NCI-H748 (cell line): ENCODE measurements at regions not wholly inside any gene's neighbourhood (a gene's known extent, or its start where the extent isn't known, plus 50 kb on each side); places are given as distances from the start of the nearest gene placed in this dataset.

ENCODE experiments used
- DNase-seq: peaks from one replicate; lab custom pipeline; 2025; ENCODE audit not compliant: unreplicated experiment; lab: John Stamatoyannopoulos, UW

DNA sequence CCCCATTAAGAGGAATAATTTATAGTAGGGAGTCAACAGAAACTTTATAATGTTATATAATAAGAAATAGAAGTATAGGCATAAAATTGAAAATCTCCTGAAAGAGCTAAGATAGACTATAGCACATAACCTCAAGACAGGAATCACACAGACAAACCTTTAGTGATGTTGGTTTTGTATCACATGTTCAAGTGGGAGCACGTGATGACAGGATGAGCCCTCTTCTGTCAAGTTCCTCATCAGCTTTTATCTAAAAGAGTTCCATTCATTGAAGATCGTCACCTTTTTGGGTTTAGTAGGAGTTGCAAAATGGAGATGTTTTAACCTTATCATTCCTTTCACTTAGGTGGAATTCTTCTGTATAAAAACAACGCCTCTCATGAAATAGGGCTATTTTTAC lies 127.0 kb downstream of the MCHR2 start:
- peak; percentile 26 for DNase-seq

DNA sequence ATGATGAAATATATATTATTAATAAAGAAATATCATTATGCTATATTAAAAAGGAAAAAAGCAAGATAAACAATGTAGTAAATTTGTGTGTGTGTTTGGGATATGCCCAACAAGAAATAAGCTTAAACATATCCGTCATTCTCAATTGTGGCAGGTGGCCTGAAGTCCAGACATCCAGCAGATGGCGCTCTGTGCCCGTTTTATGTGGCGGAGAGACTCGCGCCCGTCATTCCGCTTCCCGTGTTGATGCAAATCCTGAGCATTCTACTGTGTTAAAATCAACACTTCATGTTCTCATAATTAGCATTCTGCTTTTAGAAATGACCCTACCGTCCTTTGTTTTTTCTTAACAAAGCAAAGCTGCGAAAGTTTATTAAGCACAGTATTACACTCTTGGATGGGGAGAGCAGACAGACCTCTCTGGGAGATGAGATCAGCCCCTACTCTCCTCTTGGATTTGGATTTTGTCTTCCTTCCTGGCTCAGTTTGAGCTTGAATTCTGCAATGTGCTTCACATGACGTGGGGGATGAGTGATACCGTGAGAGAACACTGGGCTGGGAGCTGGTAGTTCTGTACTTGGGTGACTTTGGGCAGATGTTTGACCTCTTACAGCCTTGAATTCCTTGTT lies 125.8 kb downstream of the MCHR2 start:
- DNase-seq = peak; percentile 78
